Memory B cell (primary cell): ENCODE measurements at regions not wholly inside any gene's neighbourhood (a gene's known extent, or its start where the extent isn't known, plus 50 kb on each side); places are given as distances from the start of the nearest gene placed in this dataset.

Source experiments
- ATAC-seq: fragments of 150-1000 bp; cut with Tn5 transposase; 2 replicates; pipeline ENCODE4 v1.10.0; 2021; ENCODE audit warnings: low read depth, mild to moderate bottlenecking, moderate library complexity
- DNase-seq, 2 donors: peaks; one replicate each; pipeline ENCODE4 v3.0.0; 2022; ENCODE audit warnings: low spot score in 2 of 2
- H3K27ac Mint-ChIP-seq: one replicate; pipeline ENCODE4 v1.8.0; 2022; ENCODE audit warnings: mild to moderate bottlenecking, moderate library complexity, mixed read lengths
- H3K27me3 Mint-ChIP-seq: one replicate; pipeline ENCODE4 v1.8.0; 2022; ENCODE audit warnings: mixed read lengths
- H3K36me3 Mint-ChIP-seq: one replicate; pipeline ENCODE4 v1.8.0; 2022; ENCODE audit warnings: mild to moderate bottlenecking, mixed read lengths
- H3K4me1 Mint-ChIP-seq: one replicate; pipeline ENCODE4 v1.8.0; 2022; ENCODE audit warnings: mixed read lengths
- H3K4me3 Mint-ChIP-seq: one replicate; pipeline ENCODE4 v1.8.0; 2022; ENCODE audit warnings: mild to moderate bottlenecking, moderate library complexity, mixed read lengths
- H3K9me3 Mint-ChIP-seq: one replicate; pipeline ENCODE4 v1.8.0; 2022; ENCODE audit warnings: mixed read lengths

GRCh38 chr20:56859801-56860261 is 230.7 kb downstream of the TFAP2C start:
- Mint-ChIP-seq H3K27me3 (peaks cover 12% of the 10 kb centered on the region), H3K36me3 (no peaks in the 10 kb centered on the region)

DNA sequence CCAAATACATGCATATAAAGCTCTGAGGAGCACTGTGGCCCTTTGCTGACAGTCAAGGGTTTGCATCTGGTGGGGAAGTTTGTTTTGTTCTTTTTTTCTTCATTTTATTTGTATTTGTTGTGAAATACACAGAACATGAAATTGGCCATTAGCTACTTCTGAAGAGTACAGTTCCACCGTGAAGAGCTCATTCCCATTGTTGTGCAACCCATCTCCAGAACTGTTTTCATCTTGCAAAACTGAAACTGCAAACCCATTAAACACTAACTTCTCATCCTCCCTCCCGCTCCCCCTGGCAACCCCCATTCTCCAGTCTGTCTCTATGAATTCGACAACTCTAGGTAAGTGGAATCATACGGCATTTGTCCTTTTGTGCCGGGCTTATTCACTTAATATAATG is 231.3 kb downstream of the TFAP2C start:
- no peak overlapping the region for H3K27ac Mint-ChIP-seq
- no peak for DNase-seq
- H3K36me3 Mint-ChIP-seq, result no peaks in the 10 kb centered on the region
- ATAC-seq, result no peak
- H3K4me1 Mint-ChIP-seq, result no peaks in the 10 kb centered on the region
- H3K27me3 Mint-ChIP-seq, result peaks cover 12% of the 10 kb centered on the region
- H3K9me3 Mint-ChIP-seq, result peaks cover 5% of the 10 kb centered on the region
- no peak overlapping the region for H3K4me3 Mint-ChIP-seq

More at GRCh38 chr20:56859801-56860261, 230.7 kb downstream of the TFAP2C start:
- H3K4me1 Mint-ChIP-seq, result no peaks in the 10 kb centered on the region
- H3K27ac Mint-ChIP-seq, result no peak overlapping the region
- DNase-seq (no peak), ATAC-seq (no peak)
- H3K9me3 Mint-ChIP-seq, result peaks cover 5% of the 10 kb centered on the region
- no peak overlapping the region for H3K4me3 Mint-ChIP-seq

DNA sequence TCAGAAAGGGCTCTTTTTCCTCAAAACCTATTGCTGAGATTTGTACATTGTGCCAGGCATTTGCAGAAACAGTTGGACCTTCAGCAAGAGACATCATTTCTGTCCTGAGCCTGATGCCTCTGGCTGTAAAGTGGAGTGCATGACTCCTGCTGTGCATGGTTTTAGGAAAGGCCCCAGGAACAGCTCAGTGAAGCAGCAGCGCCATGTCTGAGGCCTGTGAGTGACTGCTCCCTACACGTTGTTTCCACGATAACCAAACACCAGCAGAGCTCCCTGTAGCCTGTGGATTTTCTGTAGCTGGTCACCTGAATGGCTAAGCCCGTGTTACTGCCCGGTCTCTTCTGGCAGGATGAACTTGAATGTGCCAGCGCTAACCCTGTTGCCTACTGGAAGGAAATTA is 232.5 kb downstream of the TFAP2C start:
- Mint-ChIP-seq H3K27ac (no peak overlapping the region), H3K36me3 (no peaks in the 10 kb centered on the region), H3K9me3 (peaks cover 5% of the 10 kb centered on the region), H3K4me1 (no peaks in the 10 kb centered on the region), H3K4me3 (no peak overlapping the region), H3K27me3 (peaks cover 11% of the 10 kb centered on the region)
- ATAC-seq (no peak), DNase-seq (no peak)

- H3K9me3 Mint-ChIP-seq, result no peaks in the 10 kb centered on the region
- H3K4me3 Mint-ChIP-seq, result no peak overlapping the region
- DNase-seq (no peak), ATAC-seq (no peak)
- H3K27me3 Mint-ChIP-seq, result peaks cover 5% of the 10 kb centered on the region
- H3K27ac Mint-ChIP-seq, result no peak overlapping the region
- H3K4me1 Mint-ChIP-seq, result no peaks in the 10 kb centered on the region
- H3K36me3 Mint-ChIP-seq, result no peaks in the 10 kb centered on the region
Observed at GRCh38 chr20:56865055-56865454, 235.9 kb downstream of the TFAP2C start.

- H3K9me3 Mint-ChIP-seq, result no peaks in the 10 kb centered on the region
Observed at GRCh38 chr20:56867128-56867527, 238.0 kb downstream of the TFAP2C start.

GRCh38 chr20:56868746-56869145 is 239.6 kb downstream of the TFAP2C start:
- Mint-ChIP-seq H3K9me3 (peaks cover 4% of the 10 kb centered on the region), H3K4me3 (no peak overlapping the region), H3K36me3 (peaks cover 3% of the 10 kb centered on the region), H3K27me3 (peaks cover 7% of the 10 kb centered on the region), H3K27ac (no peak overlapping the region), H3K4me1 (peaks cover 4% of the 10 kb centered on the region)
- no peak for ATAC-seq
- no peak for DNase-seq

More at GRCh38 chr20:56867128-56867527, 238.0 kb downstream of the TFAP2C start:
- Mint-ChIP-seq H3K27ac (no peak overlapping the region), H3K4me1 (no peaks in the 10 kb centered on the region), H3K27me3 (peaks cover 5% of the 10 kb centered on the region), H3K36me3 (no peaks in the 10 kb centered on the region), H3K4me3 (no peak overlapping the region)
- DNase-seq, result no peak
- no peak for ATAC-seq

DNA sequence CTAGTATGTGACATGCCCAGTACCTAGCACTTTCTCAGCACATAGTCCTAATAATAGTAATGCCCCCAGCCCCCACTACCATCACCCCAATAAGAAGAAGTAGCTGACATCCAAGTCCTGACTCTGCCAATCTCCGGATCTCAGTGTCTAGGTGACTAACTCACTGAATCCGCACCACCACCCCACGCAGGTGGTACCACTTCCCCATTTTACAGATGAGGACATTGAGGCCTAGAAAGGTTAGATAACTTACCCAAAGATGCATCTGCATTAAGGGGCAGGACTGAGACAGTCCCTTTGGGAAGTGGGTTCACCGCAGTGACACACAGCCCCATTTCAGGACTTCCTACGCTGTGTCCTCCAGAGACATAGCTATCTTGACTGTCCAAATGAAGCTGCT is 241.2 kb downstream of the TFAP2C start:
- H3K4me1 Mint-ChIP-seq, result peaks cover 4% of the 10 kb centered on the region
- H3K36me3 Mint-ChIP-seq, result peaks cover 3% of the 10 kb centered on the region
- no peak overlapping the region for H3K4me3 Mint-ChIP-seq
- H3K27ac Mint-ChIP-seq, result no peak overlapping the region
- ATAC-seq, result no peak
- peaks cover 2% of the 10 kb centered on the region for H3K27me3 Mint-ChIP-seq
- peaks cover 4% of the 10 kb centered on the region for H3K9me3 Mint-ChIP-seq
- DNase-seq, result no peak

DNA sequence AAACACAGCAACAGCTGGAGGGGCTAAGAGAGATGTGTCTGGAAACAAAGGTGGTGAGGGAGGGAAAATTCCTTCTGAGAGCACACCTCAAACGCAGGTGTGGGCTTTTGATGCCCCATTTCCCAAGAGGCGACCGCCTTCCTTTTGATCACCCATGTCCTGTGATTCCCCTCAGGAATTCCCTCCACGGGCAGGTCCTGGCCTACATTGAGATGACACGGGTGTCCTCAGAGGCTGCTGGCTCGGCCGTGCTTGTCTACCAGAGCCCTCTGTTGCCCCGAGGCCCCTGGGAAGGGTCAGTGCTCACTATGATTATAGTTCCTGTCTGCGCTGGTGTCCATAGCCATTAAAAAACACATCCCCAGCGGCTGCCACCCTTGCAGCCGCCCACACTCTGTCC is 242.6 kb downstream of the TFAP2C start:
- Mint-ChIP-seq H3K27me3 (peaks cover 2% of the 10 kb centered on the region), H3K36me3 (peaks cover 3% of the 10 kb centered on the region), H3K27ac (no peak overlapping the region), H3K4me1 (peaks cover 4% of the 10 kb centered on the region), H3K4me3 (no peak overlapping the region), H3K9me3 (peaks cover 4% of the 10 kb centered on the region)
- no peak for ATAC-seq
- no peak for DNase-seq

DNA sequence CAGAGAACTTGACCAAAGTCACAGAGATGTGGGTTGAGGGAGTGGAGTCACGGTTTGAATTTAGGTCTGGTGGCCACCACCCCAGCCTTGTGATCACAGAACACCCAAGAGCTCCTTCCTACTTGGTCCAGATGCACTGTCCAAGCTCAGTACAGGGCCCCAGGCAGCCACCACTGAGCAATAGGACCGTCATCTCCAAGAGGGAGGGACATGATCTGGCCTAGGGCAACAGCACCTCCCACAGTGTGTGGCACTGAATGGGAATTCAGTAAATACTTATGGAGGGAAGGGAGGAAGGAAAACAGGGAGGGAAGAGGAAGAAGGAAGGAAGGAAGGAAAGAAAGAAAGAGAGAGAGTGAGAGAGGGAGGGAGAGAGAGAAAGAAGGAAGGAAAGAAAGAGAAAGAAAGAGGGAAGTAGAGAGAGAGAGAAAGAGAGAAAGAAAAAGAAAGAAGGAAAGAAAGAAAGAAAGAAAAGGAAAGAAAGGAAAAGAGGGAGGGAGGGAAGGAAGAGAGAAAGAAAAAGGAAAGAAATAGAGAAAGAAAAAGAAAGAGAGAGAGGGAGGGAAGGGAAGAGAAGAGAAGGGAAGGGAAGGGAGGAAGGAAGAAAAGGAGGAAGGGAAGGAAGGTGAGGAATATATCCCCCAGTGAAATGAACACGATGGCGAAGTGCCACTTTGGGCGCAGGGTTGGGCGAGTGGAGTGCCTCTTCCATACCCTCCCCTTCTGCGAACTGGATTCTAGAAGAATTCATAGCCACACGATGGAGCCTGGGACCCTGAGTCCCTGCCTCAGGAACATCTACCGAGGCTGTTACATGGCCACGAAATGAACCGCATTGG is 243.7 kb downstream of the TFAP2C start:
- no peak overlapping the region for H3K4me3 Mint-ChIP-seq
- H3K9me3 Mint-ChIP-seq, result peaks cover 4% of the 10 kb centered on the region
- ATAC-seq (no peak), DNase-seq (no peak)
- H3K36me3 Mint-ChIP-seq, result peaks cover 3% of the 10 kb centered on the region
- peaks cover 2% of the 10 kb centered on the region for H3K27me3 Mint-ChIP-seq
- peaks cover 4% of the 10 kb centered on the region for H3K4me1 Mint-ChIP-seq
- no peak overlapping the region for H3K27ac Mint-ChIP-seq

- Mint-ChIP-seq H3K9me3 (peaks cover 4% of the 10 kb centered on the region), H3K4me3 (no peak overlapping the region), H3K36me3 (peaks cover 3% of the 10 kb centered on the region), H3K27me3 (peaks cover 2% of the 10 kb centered on the region), H3K4me1 (peaks cover 4% of the 10 kb centered on the region), H3K27ac (no peak overlapping the region)
- ATAC-seq (no peak), DNase-seq (no peak)
Observed at GRCh38 chr20:56873836-56874235, 244.7 kb downstream of the TFAP2C start.

DNA sequence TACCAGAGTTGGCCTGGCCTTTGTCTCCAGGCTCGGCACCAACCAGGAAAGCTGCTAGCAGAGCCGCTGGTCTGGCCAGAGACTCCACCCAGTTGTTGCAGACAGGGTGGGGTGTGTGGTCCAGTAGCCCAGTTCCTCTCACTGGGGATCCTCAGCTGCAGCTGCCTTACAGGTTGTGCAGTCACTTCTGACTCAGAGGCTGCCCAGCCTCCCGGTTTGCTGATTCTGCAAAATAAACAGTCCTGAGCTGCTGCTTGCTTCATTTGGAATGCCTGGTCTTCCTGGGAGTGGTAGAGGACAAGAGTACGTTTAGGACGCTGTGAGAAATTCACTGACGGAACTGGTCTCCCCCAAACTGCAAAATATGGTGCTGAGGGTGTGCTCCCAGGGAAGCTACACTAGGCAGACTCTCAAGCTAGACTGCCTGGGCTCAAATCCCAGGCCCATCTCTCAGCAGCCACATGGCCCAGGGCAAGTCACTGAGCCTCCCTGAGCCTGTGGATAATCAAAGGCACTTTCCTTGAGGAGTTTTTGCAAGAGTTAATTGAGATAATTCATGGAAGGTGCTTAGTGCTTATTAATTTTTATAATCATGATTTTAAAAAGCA is 246.1 kb downstream of the TFAP2C start:
- ATAC-seq (no peak), DNase-seq (no peak)
- H3K36me3 Mint-ChIP-seq, result peaks cover 3% of the 10 kb centered on the region
- no peak overlapping the region for H3K27ac Mint-ChIP-seq
- peaks cover 2% of the 10 kb centered on the region for H3K27me3 Mint-ChIP-seq
- peaks cover 7% of the 10 kb centered on the region for H3K9me3 Mint-ChIP-seq
- no peak overlapping the region for H3K4me3 Mint-ChIP-seq
- peaks cover 4% of the 10 kb centered on the region for H3K4me1 Mint-ChIP-seq

DNA sequence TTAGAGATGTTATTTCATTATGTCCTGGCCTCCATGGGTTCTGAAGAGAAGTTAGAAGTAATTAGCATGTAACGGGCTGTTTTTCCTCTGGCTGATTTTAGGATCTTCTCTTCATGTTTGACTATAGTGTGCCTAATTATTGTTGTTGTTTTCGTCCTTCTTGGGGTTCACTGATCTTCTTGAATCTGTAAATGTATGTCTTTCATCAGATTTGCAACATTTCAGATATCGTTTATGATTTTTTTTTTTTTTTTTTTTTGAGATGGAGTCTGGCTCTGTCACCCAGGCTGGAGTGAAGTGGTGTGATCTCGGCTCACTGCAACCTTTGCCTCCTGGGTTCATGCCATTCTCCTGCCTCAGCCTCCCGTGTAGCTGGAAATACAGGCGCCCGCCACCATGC is 246.7 kb downstream of the TFAP2C start:
- Mint-ChIP-seq H3K27ac (no peak overlapping the region), H3K36me3 (peaks cover 3% of the 10 kb centered on the region), H3K4me1 (peaks cover 4% of the 10 kb centered on the region), H3K27me3 (peaks cover 3% of the 10 kb centered on the region), H3K4me3 (no peak overlapping the region), H3K9me3 (peaks cover 7% of the 10 kb centered on the region)
- ATAC-seq, result no peak
- no peak for DNase-seq

DNA sequence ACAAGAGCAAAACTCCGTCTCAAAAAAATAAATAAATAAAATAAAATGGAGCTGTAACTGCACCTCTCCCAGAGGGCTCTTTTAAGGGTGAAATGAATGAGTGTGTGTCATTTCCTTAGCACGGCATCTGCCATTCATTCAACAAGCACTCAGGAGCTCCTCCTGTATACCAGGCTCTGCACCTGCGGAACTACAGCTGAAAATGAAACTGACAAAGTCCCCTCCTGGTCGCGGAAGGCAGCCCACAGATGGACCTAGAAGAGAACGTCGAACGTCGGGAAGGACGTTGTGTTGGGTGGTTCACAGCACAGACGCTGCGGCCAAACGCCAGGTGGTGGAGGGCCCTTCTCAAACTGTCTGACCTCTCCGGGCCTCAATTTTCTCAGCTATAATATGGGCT is 256.4 kb downstream of the TFAP2C start:
- ATAC-seq (no peak), DNase-seq (no peak)
- no peaks in the 10 kb centered on the region for H3K4me1 Mint-ChIP-seq
- no peak overlapping the region for H3K4me3 Mint-ChIP-seq
- peaks cover 5% of the 10 kb centered on the region for H3K27me3 Mint-ChIP-seq
- H3K27ac Mint-ChIP-seq, result no peak overlapping the region
- H3K36me3 Mint-ChIP-seq, result no peaks in the 10 kb centered on the region
- H3K9me3 Mint-ChIP-seq, result peaks cover 7% of the 10 kb centered on the region

- Mint-ChIP-seq H3K4me1 (no peaks in the 10 kb centered on the region), H3K9me3 (peaks cover 4% of the 10 kb centered on the region), H3K36me3 (no peaks in the 10 kb centered on the region), H3K4me3 (no peak overlapping the region), H3K27ac (no peak overlapping the region), H3K27me3 (no peaks in the 10 kb centered on the region)
- ATAC-seq (no peak), DNase-seq (no peak)
Observed at GRCh38 chr20:56890011-56890410, 260.9 kb downstream of the TFAP2C start.
